HFFc6 (cell line): ENCODE measurements at regions not wholly inside any gene's neighbourhood (a gene's known extent, or its start where the extent isn't known, plus 50 kb on each side); places are given as distances from the start of the nearest gene placed in this dataset.

Source experiments
- DNase-seq: peaks from one replicate; pipeline ENCODE4 v3.0.0-alpha.2; 2018
- H3K27ac Mint-ChIP-seq: 2 replicates; pipeline ENCODE4 v1.8.0; 2020; ENCODE audit warnings: mild to moderate bottlenecking, mixed read lengths
- H3K27me3 Mint-ChIP-seq: 2 replicates; pipeline ENCODE4 v1.8.0; 2021; ENCODE audit warnings: mild to moderate bottlenecking, moderate library complexity, mixed read lengths; ENCODE audit not compliant: insufficient read depth
- H3K36me3 Mint-ChIP-seq: 2 replicates; pipeline ENCODE4 v1.8.0; 2021; ENCODE audit warnings: low read depth, mixed read lengths
- H3K4me1 Mint-ChIP-seq: 2 replicates; pipeline ENCODE4 v1.8.0; 2020; ENCODE audit warnings: low read depth, mixed read lengths
- H3K4me3 Mint-ChIP-seq: 2 replicates; pipeline ENCODE4 v1.8.0; 2020; ENCODE audit warnings: mild to moderate bottlenecking, moderate library complexity, mixed read lengths
- H3K9me3 Mint-ChIP-seq: 2 replicates; pipeline ENCODE4 v1.8.0; 2020; ENCODE audit warnings: mild to moderate bottlenecking, mixed read lengths
- TF ChIP-seq, protein P1 (sequence below): fragments of 200-600 bp; sonication (generic); IDR thresholded peaks from 2 replicates; pipeline ENCODE4 v1.5.0; 2021; ENCODE audit warnings: antibody characterized with exemption, mild to moderate bottlenecking

DNA sequence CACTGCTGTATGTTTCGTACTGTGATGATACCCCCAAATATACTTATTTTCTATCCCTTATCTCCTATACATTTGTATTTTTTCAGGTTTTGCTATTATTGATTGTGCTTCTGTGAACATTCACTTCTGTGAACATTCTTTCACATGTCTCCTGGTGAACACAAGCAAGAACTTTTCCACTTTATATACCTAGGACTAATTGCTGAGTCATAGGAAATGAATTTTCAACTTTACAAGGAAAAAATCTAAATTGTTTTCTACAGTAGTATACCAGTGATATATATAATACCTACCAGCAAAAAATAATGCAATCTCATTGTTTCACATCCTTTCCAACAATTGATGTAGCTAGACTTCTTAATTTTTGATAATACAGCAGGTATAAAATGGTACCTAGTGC, 139.5 kb upstream of the MAGEB18 start:
- DNase-seq: no peak
- Mint-ChIP-seq H3K27ac (no peak overlapping the region), H3K4me3 (no peak overlapping the region), H3K4me1 (no peaks in the 10 kb centered on the region), H3K27me3 (no peaks in the 10 kb centered on the region; the same call in 1 of the 2 replicates), H3K36me3 (no peaks in the 10 kb centered on the region), H3K9me3 (peaks cover 4% of the 10 kb centered on the region)
- TF ChIP-seq, protein P1, sequence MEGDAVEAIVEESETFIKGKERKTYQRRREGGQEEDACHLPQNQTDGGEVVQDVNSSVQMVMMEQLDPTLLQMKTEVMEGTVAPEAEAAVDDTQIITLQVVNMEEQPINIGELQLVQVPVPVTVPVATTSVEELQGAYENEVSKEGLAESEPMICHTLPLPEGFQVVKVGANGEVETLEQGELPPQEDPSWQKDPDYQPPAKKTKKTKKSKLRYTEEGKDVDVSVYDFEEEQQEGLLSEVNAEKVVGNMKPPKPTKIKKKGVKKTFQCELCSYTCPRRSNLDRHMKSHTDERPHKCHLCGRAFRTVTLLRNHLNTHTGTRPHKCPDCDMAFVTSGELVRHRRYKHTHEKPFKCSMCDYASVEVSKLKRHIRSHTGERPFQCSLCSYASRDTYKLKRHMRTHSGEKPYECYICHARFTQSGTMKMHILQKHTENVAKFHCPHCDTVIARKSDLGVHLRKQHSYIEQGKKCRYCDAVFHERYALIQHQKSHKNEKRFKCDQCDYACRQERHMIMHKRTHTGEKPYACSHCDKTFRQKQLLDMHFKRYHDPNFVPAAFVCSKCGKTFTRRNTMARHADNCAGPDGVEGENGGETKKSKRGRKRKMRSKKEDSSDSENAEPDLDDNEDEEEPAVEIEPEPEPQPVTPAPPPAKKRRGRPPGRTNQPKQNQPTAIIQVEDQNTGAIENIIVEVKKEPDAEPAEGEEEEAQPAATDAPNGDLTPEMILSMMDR: no peak

- Mint-ChIP-seq H3K27ac (no peak overlapping the region), H3K36me3 (no peaks in the 10 kb centered on the region; the same call in 1 of the 2 replicates), H3K4me1 (no peaks in the 10 kb centered on the region), H3K27me3 (no peaks in the 10 kb centered on the region; the same call in 1 of the 2 replicates), H3K9me3 (peaks cover 20% of the 10 kb centered on the region), H3K4me3 (no peak overlapping the region)
- TF ChIP-seq, protein P1: no peak
- DNase-seq: no peak
Measured at GRCh38 chrX:26007462-26007861, 130.7 kb upstream of the MAGEB18 start.

DNA sequence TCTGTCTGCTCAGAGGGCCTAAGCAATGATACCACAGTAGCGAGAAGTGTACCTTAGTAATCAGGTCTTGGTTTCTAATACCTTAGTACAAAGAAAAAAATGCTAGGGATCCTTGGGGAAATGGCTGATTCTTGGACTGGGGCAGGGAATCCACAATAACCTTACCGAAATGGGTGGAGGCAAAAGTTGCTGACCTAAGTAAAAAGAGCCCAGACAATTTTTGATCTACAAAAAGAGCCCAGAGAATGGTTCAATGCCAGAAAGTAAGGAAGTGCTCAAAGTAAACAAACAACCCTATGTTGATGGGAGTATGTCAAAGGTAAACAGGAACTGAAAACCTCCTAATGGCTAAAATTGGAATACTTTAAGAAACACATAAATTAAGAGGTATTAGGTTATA, 130.1 kb upstream of the MAGEB18 start:
- Mint-ChIP-seq H3K27ac (no peak overlapping the region), H3K36me3 (no peaks in the 10 kb centered on the region; the same call in 1 of the 2 replicates), H3K4me1 (no peaks in the 10 kb centered on the region), H3K9me3 (peaks cover 20% of the 10 kb centered on the region), H3K27me3 (no peaks in the 10 kb centered on the region; the same call in 1 of the 2 replicates), H3K4me3 (no peak overlapping the region)
- no peak for DNase-seq
- TF ChIP-seq, protein P1: no peak

GRCh38 chrX:26008691-26009090, 129.5 kb upstream of the MAGEB18 start:
- DNase-seq: no peak
- Mint-ChIP-seq H3K36me3 (no peaks in the 10 kb centered on the region; the same call in 1 of the 2 replicates), H3K4me3 (no peak overlapping the region), H3K4me1 (no peaks in the 10 kb centered on the region), H3K27ac (no peak overlapping the region), H3K9me3 (peaks cover 20% of the 10 kb centered on the region), H3K27me3 (no peaks in the 10 kb centered on the region)
- TF ChIP-seq, protein P1: no peak

DNA sequence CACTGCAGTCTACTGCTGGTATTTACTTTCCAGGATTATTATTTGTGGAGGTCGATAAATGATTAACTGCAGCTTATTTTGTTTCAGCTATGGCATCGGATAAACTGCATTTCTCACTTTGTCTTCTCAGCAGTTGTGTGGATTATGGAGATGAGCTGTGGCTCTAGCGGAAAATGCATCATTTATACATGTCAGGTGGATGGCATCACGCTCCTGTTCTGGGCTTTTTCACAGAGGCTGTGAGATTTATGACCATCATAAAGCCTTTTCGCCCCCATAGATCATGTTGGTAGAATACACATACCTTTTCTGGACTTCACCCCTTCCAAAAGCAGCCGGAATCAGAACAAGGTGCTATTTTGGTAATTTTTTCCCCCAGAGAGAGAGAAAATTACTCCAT, 118.8 kb upstream of the MAGEB18 start:
- Mint-ChIP-seq H3K27ac (no peak overlapping the region), H3K27me3 (no peaks in the 10 kb centered on the region), H3K4me3 (no peak overlapping the region), H3K36me3 (no peaks in the 10 kb centered on the region), H3K9me3 (peaks cover 4% of the 10 kb centered on the region), H3K4me1 (no peaks in the 10 kb centered on the region)
- TF ChIP-seq, protein P1: no peak
- DNase-seq: no peak

DNA sequence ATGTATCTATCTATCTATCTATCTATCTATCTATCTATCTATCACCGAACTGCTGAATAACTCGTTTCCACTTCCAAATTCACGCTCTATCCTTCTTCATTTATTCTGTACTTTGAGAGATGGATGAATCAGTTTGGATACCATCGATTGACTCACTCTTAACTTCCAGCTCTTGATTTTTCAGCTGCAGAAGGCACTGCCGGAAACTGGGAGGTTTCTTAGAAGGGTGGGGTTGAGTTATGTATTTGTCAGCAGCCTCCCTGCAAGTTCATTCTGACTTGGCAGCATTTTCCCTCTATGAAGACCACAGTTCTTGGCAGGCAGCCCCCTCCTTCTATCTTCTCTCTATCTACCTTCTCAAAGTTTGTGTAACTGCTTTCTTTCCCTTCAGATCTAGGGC, 112.0 kb upstream of the MAGEB18 start:
- H3K4me1 Mint-ChIP-seq: no peaks in the 10 kb centered on the region
- peaks cover 9% of the 10 kb centered on the region for H3K9me3 Mint-ChIP-seq
- no peak overlapping the region for H3K27ac Mint-ChIP-seq
- H3K36me3 Mint-ChIP-seq: no peaks in the 10 kb centered on the region
- TF ChIP-seq, protein P1: no peak
- DNase-seq: no peak
- H3K27me3 Mint-ChIP-seq: no peaks in the 10 kb centered on the region
- H3K4me3 Mint-ChIP-seq: no peak overlapping the region
